H1 (cell line): ENCODE measurements at regions not wholly inside any gene's neighbourhood (a gene's known extent, or its start where the extent isn't known, plus 50 kb on each side); places are given as distances from the start of the nearest gene placed in this dataset.

ENCODE experiments used
- CTCF ChIA-PET: fragments of 300-600 bp; sonication (Branson Sonifier 250); formaldehyde crosslinking; loops from one replicate; lab custom pipeline; 2021; ENCODE audit not compliant: partially characterized antibody; lab: Charles Lee
- POLR2A ChIA-PET: fragments of 300-600 bp; sonication (Branson Sonifier 250); formaldehyde crosslinking; loops from one replicate; lab custom pipeline; 2021; ENCODE audit warnings: inconsistent platforms; ENCODE audit not compliant: partially characterized antibody; lab: Charles Lee
- DNase-seq, 2 experiments: peaks; one replicate each; pipeline versions ENCODE4 v3.0.0 to v3.0.0-alpha.2; 2010 to 2022; ENCODE audit warnings: low spot score in 2 of 2, low read depth in 1 of 2, mixed read lengths in 1 of 2
- FAIRE-seq: peaks from 2 replicates; lab custom pipeline; 2011; peaks lifted over from hg19 to GRCh38; lab: Jason Lieb, UNC
- H2AFZ ChIP-seq: 2 replicates; pipeline ENCODE4 v1.8.1; 2012; ENCODE audit warnings: low read length, inconsistent platforms
- H2AK5ac ChIP-seq: 2 replicates; pipeline ENCODE4 v1.6.1; 2013; ENCODE audit warnings: low read depth, low read length
- H2BK120ac ChIP-seq: replicated peaks from 2 replicates; pipeline ENCODE3; 2013; ENCODE audit warnings: low read depth, low read length, inconsistent platforms
- H2BK12ac ChIP-seq: 2 replicates; pipeline ENCODE4 v1.6.1; 2013; ENCODE audit warnings: low read depth, low read length
- H2BK15ac ChIP-seq: 2 replicates; pipeline ENCODE4 v1.6.1; 2013; ENCODE audit warnings: low read length
- H2BK20ac ChIP-seq: 2 replicates; pipeline ENCODE4 v1.6.1; 2013; ENCODE audit warnings: low read length
- H2BK5ac ChIP-seq: 2 replicates; pipeline ENCODE4 v1.6.1; 2013; ENCODE audit warnings: low read depth, low read length
- H3K14ac ChIP-seq: 2 replicates; pipeline ENCODE4 v1.6.1; 2013; ENCODE audit warnings: inconsistent platforms; ENCODE audit not compliant: insufficient read length
- H3K18ac ChIP-seq: 2 replicates; pipeline ENCODE4 v1.6.1; 2013; ENCODE audit warnings: low read length; ENCODE audit errors: extremely low read depth
- H3K23ac ChIP-seq: 2 replicates; pipeline ENCODE4 v1.6.1; 2013; ENCODE audit warnings: inconsistent platforms; ENCODE audit not compliant: insufficient read length
- H3K23me2 ChIP-seq: 2 replicates; pipeline ENCODE4 v1.6.1; 2013; ENCODE audit warnings: low read depth, low read length
- H3K27ac ChIP-seq: 2 replicates; pipeline ENCODE4 v1.6.1; 2011; ENCODE audit warnings: low read depth, low read length, inconsistent platforms
- H3K27me3 ChIP-seq, 4 experiments: replicated peaks in 1 of 4; 1 replicate in 1 of 4; 2 replicates in 3 of 4; pipeline versions ENCODE4 v1.6.1 to v1.8.1; 2011 to 2013; ENCODE audit warnings: low read length in 3 of 4, mild to moderate bottlenecking in 3 of 4, inconsistent platforms in 2 of 4, mixed read lengths in 2 of 4, moderate library complexity in 1 of 4; ENCODE audit not compliant: control insufficient read depth in 3 of 4, insufficient read depth in 3 of 4; ENCODE audit errors: extremely low read depth in 1 of 4
- H3K36me3 ChIP-seq, 4 experiments: 2 replicates each; pipeline versions ENCODE4 v1.6.1 to v1.8.1; 2011 to 2013; ENCODE audit warnings: mild to moderate bottlenecking in 4 of 4, low read length in 3 of 4, moderate library complexity in 2 of 4, control low read depth in 1 of 4, inconsistent platforms in 1 of 4; ENCODE audit not compliant: insufficient read depth in 4 of 4, control insufficient read depth in 2 of 4
- H3K4ac ChIP-seq: replicated peaks from 2 replicates; pipeline ENCODE3; 2013; ENCODE audit warnings: low read length, low read depth, mixed read lengths, inconsistent platforms; ENCODE audit not compliant: insufficient read length
- H3K4me1 ChIP-seq, 4 experiments: replicated peaks in 1 of 4; 1 replicate in 1 of 4; 2 replicates in 3 of 4; pipeline versions ENCODE4 v1.6.1 to v1.8.1; 2011 to 2013; ENCODE audit warnings: low read length in 3 of 4, inconsistent platforms in 2 of 4, mixed read lengths in 1 of 4; ENCODE audit not compliant: insufficient read depth in 4 of 4, control insufficient read depth in 3 of 4
- H3K4me2 ChIP-seq, 2 experiments: 2 replicates each; pipeline versions ENCODE4 v1.6.1 to v1.8.1; 2011 to 2013; ENCODE audit warnings: low read depth in 2 of 2, low read length in 2 of 2, control low read depth in 1 of 2, inconsistent platforms in 1 of 2, mild to moderate bottlenecking in 1 of 2; ENCODE audit not compliant: insufficient read depth in 1 of 2
- H3K4me3 ChIP-seq, 4 experiments: fragments of 200-600, 300-600 bp in 1 of 4; sonication (generic), shearing (Covaris generic), sonication (Bioruptor Twin) in 1 of 4; 2 replicates each; pipeline versions ENCODE4 v1.5.1 to v1.8.1; 2011 to 2016; ENCODE audit warnings: low read length in 4 of 4, low read depth in 3 of 4, control low read depth in 2 of 4, inconsistent platforms in 2 of 4, mild to moderate bottlenecking in 2 of 4, mixed read lengths in 1 of 4, moderate library complexity in 1 of 4; ENCODE audit not compliant: insufficient read depth in 2 of 4; ENCODE audit errors: extremely low read depth in 1 of 4
- H3K56ac ChIP-seq: replicated peaks from 2 replicates; pipeline ENCODE3; 2013; ENCODE audit warnings: low read depth, mild to moderate bottlenecking, mixed read lengths, low read length, inconsistent platforms; ENCODE audit not compliant: insufficient read length
- H3K79me1 ChIP-seq: 2 replicates; pipeline ENCODE4 v1.6.1; 2013; ENCODE audit warnings: low read depth, low read length, control low read depth
- H3K79me2 ChIP-seq, 2 experiments: 2 replicates each; pipeline versions ENCODE4 v1.6.1 to v1.8.1; 2012 to 2013; ENCODE audit warnings: low read length in 2 of 2, mild to moderate bottlenecking in 2 of 2, inconsistent platforms in 1 of 2; ENCODE audit not compliant: insufficient read depth in 2 of 2, control insufficient read depth in 1 of 2
- H3K9ac ChIP-seq, 4 experiments: replicated peaks in 1 of 4; 1 replicate in 1 of 4; 2 replicates in 3 of 4; pipeline versions ENCODE4 v1.6.1 to v1.8.1; 2011 to 2013; ENCODE audit warnings: low read depth in 3 of 4, low read length in 3 of 4, control low read depth in 2 of 4, mild to moderate bottlenecking in 2 of 4, moderate library complexity in 2 of 4, inconsistent platforms in 1 of 4; ENCODE audit errors: extremely low read depth in 1 of 4
- H3K9me3 ChIP-seq, 2 experiments: 2 replicates each; pipeline versions ENCODE4 v1.6.1 to v1.8.1; 2012 to 2013; ENCODE audit warnings: mild to moderate bottlenecking in 2 of 2, moderate library complexity in 2 of 2, control low read depth in 1 of 2, inconsistent platforms in 1 of 2, low read depth in 1 of 2, low read length in 1 of 2, mixed read lengths in 1 of 2; ENCODE audit not compliant: insufficient read depth in 2 of 2
- H4K20me1 ChIP-seq, 2 experiments: replicated peaks in 1 of 2; 2 replicates each; pipeline versions ENCODE3 to v1.8.1; 2011 to 2013; ENCODE audit warnings: inconsistent platforms in 2 of 2, low read length in 2 of 2, mild to moderate bottlenecking in 1 of 2; ENCODE audit not compliant: insufficient read depth in 2 of 2, control insufficient read depth in 1 of 2
- H4K5ac ChIP-seq: 2 replicates; pipeline ENCODE4 v1.6.1; 2013; ENCODE audit warnings: low read length, low read depth, mixed read lengths, inconsistent platforms; ENCODE audit not compliant: insufficient read length
- H4K8ac ChIP-seq: 2 replicates; pipeline ENCODE4 v1.8.0; 2013; ENCODE audit warnings: mild to moderate bottlenecking, moderate library complexity, low read length, inconsistent platforms; ENCODE audit not compliant: insufficient read depth; ENCODE audit errors: extremely low read depth
- H4K91ac ChIP-seq: replicated peaks from 2 replicates; pipeline ENCODE3; 2013; ENCODE audit warnings: low read length, mixed read lengths, inconsistent platforms; ENCODE audit not compliant: insufficient read length
- E2F6 ChIP-seq: IDR thresholded peaks from 2 replicates; pipeline ENCODE4 v1.6.1; 2012; ENCODE audit warnings: inconsistent platforms
- SIRT6 ChIP-seq: IDR thresholded peaks from one replicate; pipeline ENCODE4 v1.7.1; 2012; ENCODE audit warnings: low read length, inconsistent platforms
- SRF ChIP-seq: IDR thresholded peaks from 2 replicates; pipeline ENCODE4 v1.6.1; 2011; ENCODE audit warnings: mild to moderate bottlenecking, low read depth, low read length, moderate library complexity
- WGBS, 2 experiments: shearing (Covaris generic) in 1 of 2; methylation state at CpG; one replicate each; pipeline versions ENCODE4 v1.1.6 to v1.1.7; 2013 to 2015; ENCODE audit warnings: low lambda C conversion rate in 2 of 2, mixed read lengths in 2 of 2, inconsistent platforms in 1 of 2, low coverage in 1 of 2, missing lambda C conversion rate in 1 of 2; ENCODE audit not compliant: insufficient replicate concordance in 2 of 2, insufficient coverage in 1 of 2, insufficient read length in 1 of 2; ENCODE audit errors: extremely low coverage in 1 of 2, missing lambda C conversion rate in 1 of 2; 5-methylcytosine and 5-hydroxymethylcytosine counted together
- TF ChIP-seq, protein P1 (sequence below): IDR thresholded peaks from 2 replicates; pipeline ENCODE4 v1.6.1; 2012; ENCODE audit warnings: inconsistent platforms

DNA sequence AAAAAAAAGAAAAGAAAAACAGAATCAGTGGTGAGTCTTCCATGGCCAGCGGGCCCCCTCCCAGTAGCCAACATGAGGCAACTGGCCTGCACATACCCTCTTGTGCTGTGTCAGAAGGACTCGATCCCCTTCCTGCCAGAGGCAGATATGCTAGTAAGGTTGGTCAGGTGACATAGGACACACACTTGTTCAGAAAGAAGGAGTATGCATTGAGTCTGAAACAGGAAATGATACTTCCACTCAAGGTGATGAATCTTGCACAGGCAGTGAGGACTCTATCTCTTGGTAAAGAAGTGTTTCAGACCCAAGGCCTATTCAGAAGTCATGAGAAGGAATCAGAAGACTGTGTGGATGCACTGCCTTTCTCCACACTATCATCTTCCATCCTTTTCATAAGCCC is 269.7 kb upstream of the FAR2 start:
- Histone ChIP-seq H2BK12ac (no peak overlapping the region), H3K23ac (no peak overlapping the region), H3K9me3 (no peaks in the 10 kb centered on the region), H3K27ac (no peak overlapping the region), H2AFZ (no peak overlapping the region), H4K5ac (no peak overlapping the region), H4K91ac (no peak overlapping the region), H3K4me1 (no peaks in the 10 kb centered on the region), H2BK120ac (no peak overlapping the region), H3K23me2 (no peaks in the 10 kb centered on the region), H3K79me1 (no peaks in the 10 kb centered on the region), H3K27me3 (no peaks in the 10 kb centered on the region), H3K18ac (no peak overlapping the region), H2BK20ac (no peak overlapping the region), H2AK5ac (no peak overlapping the region), H3K36me3 (no peaks in the 10 kb centered on the region), H3K4me3 (no peak overlapping the region), H3K4ac (no peak overlapping the region), H3K79me2 (no peaks in the 10 kb centered on the region), H3K14ac (no peak overlapping the region), H4K8ac (no peak overlapping the region), H2BK15ac (no peak overlapping the region), H2BK5ac (no peak overlapping the region), H3K9ac (no peak overlapping the region), H3K4me2 (no peak overlapping the region), H4K20me1 (no peaks in the 10 kb centered on the region), H3K56ac (no peak overlapping the region)
- ChIA-PET POLR2A (no interaction called here), CTCF (interaction anchor here (0.6 kb wide), 1 partner anchor 54 kb away, joined by 3 read pairs; no protein-coding TSS in a partner anchor)
- FAIRE-seq = no peak
- no peak for DNase-seq
- TF ChIP-seq, protein P1, sequence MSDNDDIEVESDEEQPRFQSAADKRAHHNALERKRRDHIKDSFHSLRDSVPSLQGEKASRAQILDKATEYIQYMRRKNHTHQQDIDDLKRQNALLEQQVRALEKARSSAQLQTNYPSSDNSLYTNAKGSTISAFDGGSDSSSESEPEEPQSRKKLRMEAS = no peak
- no peak for TF ChIP-seq E2F6
- TF ChIP-seq SIRT6 = no peak
- TF ChIP-seq SRF = no peak
- WGBS, 2 experiments = 88% methylated on average over 2 of the region's 2 CpGs; no CpG with 5 or more reads in 1 of the 2 experiments
